Keratinocyte (primary cell): ENCODE measurements at regions not wholly inside any gene's neighbourhood (a gene's known extent, or its start where the extent isn't known, plus 50 kb on each side); places are given as distances from the start of the nearest gene placed in this dataset.

Experiments
- DNase-seq: peaks from one replicate; pipeline ENCODE4 v3.0.0-alpha.2; 2011; ENCODE audit warnings: low read depth, missing footprints, low spot score
- FAIRE-seq: peaks from 2 replicates; lab custom pipeline; 2011; peaks lifted over from hg19 to GRCh38; lab: Jason Lieb, UNC
- H2AFZ ChIP-seq: 2 replicates; pipeline ENCODE4 v1.6.0; 2012; ENCODE audit warnings: low read length, control low read depth, inconsistent platforms; ENCODE audit not compliant: control insufficient read depth
- H3K27ac ChIP-seq: 2 replicates; pipeline ENCODE4 v1.5.1; 2011; ENCODE audit warnings: low read length; ENCODE audit not compliant: control insufficient read depth, insufficient read depth
- H3K27me3 ChIP-seq: 3 replicates; pipeline ENCODE4 v1.6.0; 2011; ENCODE audit warnings: low read length; ENCODE audit not compliant: control insufficient read depth, insufficient read depth; ENCODE audit errors: extremely low read depth
- H3K36me3 ChIP-seq, 2 experiments: 2 replicates in 1 of 2; 3 replicates in 1 of 2; pipeline ENCODE4 v1.5.1; 2011; ENCODE audit warnings: low read length in 2 of 2, mild to moderate bottlenecking in 1 of 2; ENCODE audit not compliant: control insufficient read depth in 2 of 2, insufficient read depth in 2 of 2; ENCODE audit errors: extremely low read depth in 1 of 2
- H3K4me1 ChIP-seq: 3 replicates; pipeline ENCODE4 v1.5.1; 2011; ENCODE audit warnings: low read length; ENCODE audit not compliant: control insufficient read depth, insufficient read depth; ENCODE audit errors: extremely low read depth
- H3K4me2 ChIP-seq: 3 replicates; pipeline ENCODE4 v1.6.0; 2011; ENCODE audit warnings: low read depth, low read length; ENCODE audit not compliant: control insufficient read depth, insufficient read depth; ENCODE audit errors: extremely low read depth
- H3K4me3 ChIP-seq, 3 experiments: fragments of 200-600 bp in 1 of 3; sonication (generic) in 1 of 3; 2 replicates in 2 of 3; 3 replicates in 1 of 3; pipeline ENCODE4 v1.5.1; 2011 to 2016; ENCODE audit warnings: low read length in 3 of 3, mild to moderate bottlenecking in 3 of 3, control low read depth in 2 of 3, inconsistent platforms in 1 of 3, low read depth in 1 of 3, mixed read lengths in 1 of 3, mixed run types in 1 of 3, moderate library complexity in 1 of 3; ENCODE audit not compliant: control insufficient read depth in 2 of 3, insufficient read depth in 2 of 3; ENCODE audit errors: extremely low read depth in 1 of 3
- H3K79me2 ChIP-seq: 2 replicates; pipeline ENCODE4 v1.6.0; 2012; ENCODE audit warnings: low read length; ENCODE audit not compliant: control insufficient read depth, insufficient read depth
- H3K9ac ChIP-seq: 3 replicates; pipeline ENCODE4 v1.6.0; 2011; ENCODE audit warnings: low read length; ENCODE audit not compliant: control insufficient read depth, insufficient read depth; ENCODE audit errors: extremely low read depth
- H3K9me1 ChIP-seq: 3 replicates; pipeline ENCODE4 v1.6.0; 2011; ENCODE audit warnings: low read length; ENCODE audit not compliant: control insufficient read depth, insufficient read depth; ENCODE audit errors: extremely low read depth
- H3K9me3 ChIP-seq: 2 replicates; pipeline ENCODE4 v1.5.1; 2012; ENCODE audit warnings: low read depth, low read length; ENCODE audit not compliant: control insufficient read depth
- H4K20me1 ChIP-seq: 3 replicates; pipeline ENCODE4 v1.6.0; 2011; ENCODE audit warnings: low read length; ENCODE audit not compliant: control insufficient read depth, insufficient read depth; ENCODE audit errors: extremely low read depth
- EZH2 ChIP-seq: IDR thresholded peaks from one replicate; pipeline ENCODE4 v1.6.1; 2012; ENCODE audit warnings: inconsistent platforms, mild to moderate bottlenecking, low read length, moderate library complexity
- dilution Hi-C: fragments of 300-500 bp; cut with MboI; formaldehyde crosslinking; loops from one replicate; pipeline ENCODE4 v1.7.0; 2020; ENCODE audit warnings: low sequenced_read_pairs; ENCODE audit not compliant: extremely low pct_ligation_motif_present
- TF ChIP-seq, protein P1 (sequence below), 3 experiments: IDR thresholded peaks in 1 of 3; conservative IDR thresholded peaks in 1 of 3; optimal IDR thresholded peaks in 1 of 3; 2 replicates in 2 of 3; 3 replicates in 1 of 3; pipeline versions ENCODE3 to v1.5.1; 2011; ENCODE audit warnings: low read length in 3 of 3, mild to moderate bottlenecking in 3 of 3, moderate library complexity in 2 of 3, control low read depth in 1 of 3, inconsistent platforms in 1 of 3; ENCODE audit not compliant: insufficient read depth in 2 of 3; ENCODE audit errors: extremely low read depth in 1 of 3

DNA sequence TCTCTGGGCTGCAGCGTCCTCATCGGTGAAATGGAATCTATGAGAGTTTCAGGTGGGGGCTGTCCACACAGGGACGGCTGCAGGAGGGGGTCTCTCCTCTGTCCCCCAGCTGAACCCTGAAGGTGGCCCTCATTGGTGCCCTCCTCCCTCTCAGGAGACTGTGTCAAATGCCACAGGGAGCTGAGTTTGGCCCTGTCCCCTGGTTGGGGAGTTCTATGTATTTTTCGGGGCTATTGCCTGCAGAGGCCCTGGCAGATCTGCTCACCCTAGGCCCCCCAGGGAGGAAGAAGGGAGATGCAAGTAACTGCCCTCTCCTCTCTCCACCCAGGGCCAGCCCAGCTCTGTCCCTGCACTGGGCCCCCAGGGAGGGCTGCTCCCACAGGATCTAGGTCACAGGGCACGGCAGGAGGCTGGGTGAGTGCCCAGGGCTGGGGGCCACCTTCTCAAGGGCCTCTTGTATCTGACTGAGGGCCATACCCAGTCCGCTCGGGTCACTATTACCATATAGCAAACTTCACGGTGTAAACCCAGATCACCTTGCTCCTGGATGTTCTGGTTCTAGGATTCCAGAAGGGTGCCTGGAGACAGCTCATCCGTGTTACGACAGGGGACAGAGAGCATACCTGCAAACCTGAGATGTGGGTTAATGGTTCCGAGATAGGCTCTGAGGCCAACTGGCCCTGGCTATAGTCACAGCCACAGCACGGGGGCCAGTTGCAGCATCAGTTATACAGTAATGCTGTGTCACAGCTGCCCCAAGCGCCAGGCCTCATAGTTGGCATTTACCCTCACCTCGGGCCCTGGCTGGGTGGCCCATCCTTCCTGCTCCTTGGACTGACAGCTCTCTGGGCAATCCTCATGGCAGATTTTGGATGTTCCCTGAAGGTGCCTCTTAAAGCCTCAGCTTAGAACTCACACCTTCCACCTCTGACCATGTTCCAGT lies 102.4 kb upstream of the PRR23E start:
- H3K27ac ChIP-seq, result no peak overlapping the region
- H3K9me3 ChIP-seq, result no peaks in the 10 kb centered on the region
- H3K79me2 ChIP-seq, result no peaks in the 10 kb centered on the region
- H3K4me3 ChIP-seq, result no peak overlapping the region
- H2AFZ ChIP-seq, result no peak overlapping the region
- no peaks in the 10 kb centered on the region for H3K9me1 ChIP-seq
- dilution Hi-C loops, result no loop called here
- peaks cover 6% of the 10 kb centered on the region for H3K27me3 ChIP-seq
- H3K4me1 ChIP-seq, result no peaks in the 10 kb centered on the region
- H3K36me3 ChIP-seq, result no peaks in the 10 kb centered on the region
- H4K20me1 ChIP-seq, result no peaks in the 10 kb centered on the region
- no peak overlapping the region for H3K9ac ChIP-seq
- H3K4me2 ChIP-seq, result no peak overlapping the region
- TF ChIP-seq, protein P1, sequence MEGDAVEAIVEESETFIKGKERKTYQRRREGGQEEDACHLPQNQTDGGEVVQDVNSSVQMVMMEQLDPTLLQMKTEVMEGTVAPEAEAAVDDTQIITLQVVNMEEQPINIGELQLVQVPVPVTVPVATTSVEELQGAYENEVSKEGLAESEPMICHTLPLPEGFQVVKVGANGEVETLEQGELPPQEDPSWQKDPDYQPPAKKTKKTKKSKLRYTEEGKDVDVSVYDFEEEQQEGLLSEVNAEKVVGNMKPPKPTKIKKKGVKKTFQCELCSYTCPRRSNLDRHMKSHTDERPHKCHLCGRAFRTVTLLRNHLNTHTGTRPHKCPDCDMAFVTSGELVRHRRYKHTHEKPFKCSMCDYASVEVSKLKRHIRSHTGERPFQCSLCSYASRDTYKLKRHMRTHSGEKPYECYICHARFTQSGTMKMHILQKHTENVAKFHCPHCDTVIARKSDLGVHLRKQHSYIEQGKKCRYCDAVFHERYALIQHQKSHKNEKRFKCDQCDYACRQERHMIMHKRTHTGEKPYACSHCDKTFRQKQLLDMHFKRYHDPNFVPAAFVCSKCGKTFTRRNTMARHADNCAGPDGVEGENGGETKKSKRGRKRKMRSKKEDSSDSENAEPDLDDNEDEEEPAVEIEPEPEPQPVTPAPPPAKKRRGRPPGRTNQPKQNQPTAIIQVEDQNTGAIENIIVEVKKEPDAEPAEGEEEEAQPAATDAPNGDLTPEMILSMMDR (optimal IDR thresholded peaks at IDR 0.05 in 1 of 3, IDR thresholded peaks at IDR 0.05 in 1 of 3, conservative IDR thresholded peaks at IDR 0.05 in 1 of 3; ENCODE audit: extremely low read depth in 1 of 3, insufficient read depth in 2 of 3, low read length in 3 of 3), result no peak
- TF ChIP-seq EZH2, result no peak
- FAIRE-seq (no peak), DNase-seq (no peak)

GRCh38 chr3:127091376-127091775 lies 101.6 kb upstream of the PRR23E start:
- dilution Hi-C loops, result no loop called here
- FAIRE-seq, result no peak
- no peaks in the 10 kb centered on the region for H4K20me1 ChIP-seq

More at GRCh38 chr3:127091376-127091775, 101.6 kb upstream of the PRR23E start:
- H3K27ac ChIP-seq, result no peak overlapping the region
- no peaks in the 10 kb centered on the region for H3K9me1 ChIP-seq
- no peak for DNase-seq
- H3K9me3 ChIP-seq, result no peaks in the 10 kb centered on the region
- TF ChIP-seq, protein P1 (optimal IDR thresholded peaks at IDR 0.05 in 1 of 3, IDR thresholded peaks at IDR 0.05 in 1 of 3, conservative IDR thresholded peaks at IDR 0.05 in 1 of 3; ENCODE audit: extremely low read depth in 1 of 3, insufficient read depth in 2 of 3, low read length in 3 of 3), result no peak
- TF ChIP-seq EZH2, result no peak
- H3K36me3 ChIP-seq, result no peaks in the 10 kb centered on the region
- H2AFZ ChIP-seq, result no peak overlapping the region
- no peaks in the 10 kb centered on the region for H3K4me1 ChIP-seq
- no peak overlapping the region for H3K4me3 ChIP-seq
- H3K27me3 ChIP-seq, result peaks cover 6% of the 10 kb centered on the region
- no peaks in the 10 kb centered on the region for H3K79me2 ChIP-seq
- no peak overlapping the region for H3K9ac ChIP-seq
- H3K4me2 ChIP-seq, result no peak overlapping the region
